ES-I3 (cell line): ENCODE measurements at regions not wholly inside any gene's neighbourhood (a gene's known extent, or its start where the extent isn't known, plus 50 kb on each side); places are given as distances from the start of the nearest gene placed in this dataset.

Source experiments
- H3K36me3 ChIP-seq: 2 replicates; pipeline ENCODE4 v1.6.1; 2013; ENCODE audit warnings: mild to moderate bottlenecking, low read length, control low read depth, moderate library complexity; ENCODE audit not compliant: insufficient read depth
- H3K4me1 ChIP-seq: 2 replicates; pipeline ENCODE4 v1.6.1; 2013; ENCODE audit warnings: mild to moderate bottlenecking, control low read depth, low read length; ENCODE audit not compliant: insufficient read depth
- H3K9ac ChIP-seq: 2 replicates; pipeline ENCODE4 v1.6.1; 2013; ENCODE audit warnings: low read depth, mild to moderate bottlenecking, low read length, moderate library complexity
- H3K9me3 ChIP-seq: 2 replicates; pipeline ENCODE4 v1.6.1; 2013; ENCODE audit warnings: mild to moderate bottlenecking, low read length, moderate library complexity; ENCODE audit not compliant: control insufficient read depth, insufficient read depth

DNA sequence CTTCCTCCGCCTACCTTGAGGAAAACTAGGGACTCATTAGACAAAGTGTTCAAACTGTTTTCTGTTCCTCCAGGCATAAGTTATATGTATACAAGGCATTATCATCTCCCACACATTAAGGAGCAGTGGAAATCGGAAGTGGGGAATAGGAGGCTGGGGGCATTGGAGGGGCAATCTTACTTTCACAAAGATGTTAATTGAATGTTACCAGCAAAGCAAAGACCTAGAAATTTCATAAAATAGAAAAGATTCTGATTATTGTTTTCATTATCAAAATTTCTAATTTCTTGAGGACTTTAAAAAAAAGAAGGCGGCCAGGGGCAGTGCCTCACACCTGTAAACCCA lies 501.7 kb upstream of the JARID2 start:
- no peaks in the 10 kb centered on the region for H3K9me3 ChIP-seq
- peaks cover 6% of the 10 kb centered on the region; the same call in 1 of the 2 replicates for H3K4me1 ChIP-seq
- H3K36me3 ChIP-seq: no peaks in the 10 kb centered on the region; the same call in 1 of the 2 replicates
- no peak overlapping the region for H3K9ac ChIP-seq

DNA sequence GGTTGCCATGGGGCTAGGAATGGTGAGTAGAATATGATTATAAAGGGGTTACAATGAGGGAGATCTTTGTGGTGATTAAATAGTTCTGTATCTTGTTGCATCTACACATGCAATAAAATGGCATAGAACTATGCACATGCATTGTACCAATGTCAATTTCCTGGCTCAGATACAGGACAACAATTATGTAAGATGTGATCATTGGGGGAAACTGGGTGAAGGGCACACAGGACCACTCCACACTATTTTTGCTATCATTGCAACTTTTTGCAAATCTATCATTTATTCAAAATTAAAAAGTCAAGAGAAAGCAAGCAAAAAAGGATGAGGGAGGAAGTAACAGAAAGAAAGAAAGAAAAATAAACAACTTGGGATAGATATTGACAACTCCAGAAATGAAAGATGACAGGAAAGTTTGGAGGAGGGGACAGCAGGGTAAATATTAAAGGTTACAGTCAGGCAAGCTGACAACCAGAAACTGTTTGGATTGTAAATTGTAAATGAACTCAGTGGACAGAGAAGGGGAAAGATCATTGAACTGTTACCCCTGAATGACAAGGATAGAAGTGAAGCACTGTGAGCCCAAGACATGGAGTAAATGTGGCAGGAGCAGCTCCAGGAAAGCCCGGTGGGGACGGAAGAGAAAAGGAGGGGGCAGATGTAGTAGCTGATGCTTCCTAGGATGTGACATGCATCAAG lies 499.6 kb upstream of the JARID2 start:
- no peaks in the 10 kb centered on the region; the same call in 1 of the 2 replicates for H3K36me3 ChIP-seq
- H3K9me3 ChIP-seq: no peaks in the 10 kb centered on the region
- no peak overlapping the region for H3K9ac ChIP-seq
- H3K4me1 ChIP-seq: peaks cover 6% of the 10 kb centered on the region; the same call in 1 of the 2 replicates

GRCh38 chr6:14747881-14748520 lies 497.9 kb upstream of the JARID2 start:
- Histone ChIP-seq H3K9ac (no peak overlapping the region), H3K9me3 (no peaks in the 10 kb centered on the region), H3K36me3 (no peaks in the 10 kb centered on the region; the same call in 1 of the 2 replicates), H3K4me1 (peaks cover 6% of the 10 kb centered on the region; the same call in 1 of the 2 replicates)

DNA sequence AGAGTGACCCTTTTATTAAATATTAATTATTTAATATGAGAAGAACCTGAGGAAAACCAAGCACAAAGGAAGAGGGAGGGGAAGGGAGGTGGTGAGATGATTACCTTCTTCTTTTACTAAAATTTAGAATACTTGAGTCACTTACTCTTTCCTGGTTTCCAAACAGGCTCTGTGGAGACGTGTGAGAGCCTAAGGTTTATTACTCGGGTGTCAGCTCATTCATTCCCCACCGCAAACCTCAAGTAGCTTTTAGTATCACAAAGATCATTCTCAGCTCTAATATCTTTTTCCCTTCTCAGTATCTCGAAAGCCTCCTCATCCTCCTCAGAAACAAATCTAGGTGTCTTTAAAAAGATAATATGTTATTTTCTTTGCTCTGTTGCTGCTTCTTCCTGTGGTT lies 497.2 kb upstream of the JARID2 start:
- Histone ChIP-seq H3K36me3 (no peaks in the 10 kb centered on the region; the same call in 1 of the 2 replicates), H3K9ac (no peak overlapping the region), H3K9me3 (no peaks in the 10 kb centered on the region), H3K4me1 (peaks cover 2% of the 10 kb centered on the region; the same call in 1 of the 2 replicates)

DNA sequence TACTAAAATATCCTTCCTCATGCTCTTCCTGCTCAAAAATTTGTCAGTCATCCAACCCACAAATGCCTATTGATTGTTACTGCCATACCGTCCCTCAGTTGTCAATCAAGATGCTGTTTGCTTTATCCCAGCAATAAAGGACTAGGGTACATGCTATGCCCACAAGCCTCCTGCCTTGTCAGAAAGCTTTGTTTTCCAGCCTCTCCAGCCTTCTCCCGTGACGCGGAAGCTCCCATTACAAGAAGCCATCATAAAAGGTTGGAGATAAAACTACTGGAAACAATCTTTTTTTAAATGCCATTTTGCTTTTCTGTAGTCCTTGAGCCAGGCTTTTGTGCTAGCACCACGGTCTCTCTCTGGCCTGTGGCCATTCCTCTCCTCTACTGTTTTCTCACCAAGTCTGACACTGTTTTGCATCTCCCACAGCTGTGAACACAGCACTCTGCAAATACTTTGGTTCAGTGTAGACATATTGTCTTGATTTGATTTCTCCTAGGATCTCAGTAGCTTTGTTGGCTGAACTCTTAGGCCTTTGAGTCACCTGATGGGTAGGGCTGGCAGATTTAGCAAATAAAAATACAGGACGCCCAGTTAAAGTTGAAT lies 495.7 kb upstream of the JARID2 start:
- H3K9ac ChIP-seq: no peak overlapping the region
- H3K36me3 ChIP-seq: no peaks in the 10 kb centered on the region; the same call in 1 of the 2 replicates
- H3K9me3 ChIP-seq: no peaks in the 10 kb centered on the region
- no peaks in the 10 kb centered on the region for H3K4me1 ChIP-seq

- no peaks in the 10 kb centered on the region; the same call in 1 of the 2 replicates for H3K36me3 ChIP-seq
- H3K4me1 ChIP-seq: no peaks in the 10 kb centered on the region
- H3K9me3 ChIP-seq: no peaks in the 10 kb centered on the region
- no peak overlapping the region for H3K9ac ChIP-seq
Observed at GRCh38 chr6:14751645-14752175, 494.2 kb upstream of the JARID2 start.

GRCh38 chr6:14754751-14755513 lies 490.9 kb upstream of the JARID2 start:
- H3K9ac ChIP-seq: no peak overlapping the region
- H3K4me1 ChIP-seq: 0 out of 2 replicates have a peak, but pooled peaks cover 5% of the 10 kb centered on the region
- H3K36me3 ChIP-seq: no peaks in the 10 kb centered on the region

GRCh38 chr6:14756340-14756739 lies 489.5 kb upstream of the JARID2 start:
- 0 out of 2 replicates have a peak, but pooled peaks cover 5% of the 10 kb centered on the region for H3K4me1 ChIP-seq
- no peak overlapping the region for H3K9ac ChIP-seq
- no peaks in the 10 kb centered on the region for H3K36me3 ChIP-seq
- no peaks in the 10 kb centered on the region for H3K9me3 ChIP-seq

More at GRCh38 chr6:14754751-14755513, 490.9 kb upstream of the JARID2 start:
- H3K9me3 ChIP-seq: no peaks in the 10 kb centered on the region

DNA sequence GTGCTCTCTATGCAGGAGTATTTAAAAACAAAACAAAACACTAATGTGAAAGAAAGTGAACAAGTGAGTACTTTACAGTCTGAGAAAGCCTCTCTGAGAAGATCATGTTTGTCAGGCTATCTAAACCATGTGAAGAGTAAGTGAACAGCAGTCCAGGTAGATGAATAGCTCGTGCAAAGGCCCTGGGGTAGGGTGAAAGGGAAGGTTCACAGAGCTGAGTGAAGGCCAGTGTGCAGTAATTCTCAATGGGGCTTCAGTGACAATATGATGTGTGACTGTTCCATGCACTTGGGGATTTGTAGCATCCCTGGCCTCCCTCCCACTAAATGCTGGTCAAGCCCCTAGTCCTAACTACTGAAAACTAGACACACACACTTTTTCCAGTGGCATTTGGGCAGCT lies 488.9 kb upstream of the JARID2 start:
- Histone ChIP-seq H3K9ac (no peak overlapping the region), H3K9me3 (no peaks in the 10 kb centered on the region), H3K36me3 (no peaks in the 10 kb centered on the region), H3K4me1 (0 out of 2 replicates have a peak, but pooled peaks cover 5% of the 10 kb centered on the region)

- H3K9ac ChIP-seq: no peak overlapping the region
- H3K36me3 ChIP-seq: no peaks in the 10 kb centered on the region
- no peaks in the 10 kb centered on the region for H3K9me3 ChIP-seq
- H3K4me1 ChIP-seq: 0 out of 2 replicates have a peak, but pooled peaks cover 5% of the 10 kb centered on the region
Observed at GRCh38 chr6:14757418-14757817, 488.5 kb upstream of the JARID2 start.

DNA sequence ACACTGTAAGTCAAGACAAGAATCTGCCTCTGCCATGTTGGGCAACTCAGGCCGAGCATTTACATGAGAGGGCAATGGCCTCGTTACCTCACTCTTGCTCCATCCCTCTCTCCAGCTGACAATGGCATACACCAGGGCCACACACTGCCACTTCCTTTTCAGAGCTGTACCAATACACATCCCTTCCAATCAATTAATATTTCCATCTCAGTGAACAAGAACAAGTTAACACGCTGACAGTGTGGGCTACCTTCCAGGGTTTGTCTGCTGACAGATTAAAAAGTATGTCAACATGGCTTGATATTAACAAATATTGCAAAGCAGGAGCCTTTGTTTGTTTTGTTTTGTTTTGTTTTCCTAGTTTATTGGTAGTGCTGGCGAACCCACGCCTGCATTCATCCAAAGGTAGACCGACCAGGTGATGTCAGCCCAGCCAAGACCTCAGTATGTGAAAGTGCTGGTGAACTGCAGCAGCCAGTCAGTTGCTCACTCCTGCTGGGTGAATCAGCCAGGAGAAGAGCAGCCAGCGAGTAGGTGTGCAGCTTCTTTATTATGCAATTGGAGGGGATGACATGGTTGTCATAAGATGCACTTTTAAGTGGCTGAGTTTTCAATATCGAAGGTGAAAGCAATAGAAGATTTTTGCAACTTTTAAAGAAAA lies 487.3 kb upstream of the JARID2 start:
- Histone ChIP-seq H3K9ac (no peak overlapping the region), H3K4me1 (0 out of 2 replicates have a peak, but pooled peaks cover 8% of the 10 kb centered on the region), H3K36me3 (no peaks in the 10 kb centered on the region), H3K9me3 (no peaks in the 10 kb centered on the region)

- Histone ChIP-seq H3K9ac (no peak overlapping the region), H3K4me1 (0 out of 2 replicates have a peak, but pooled peaks cover 8% of the 10 kb centered on the region), H3K9me3 (no peaks in the 10 kb centered on the region), H3K36me3 (no peaks in the 10 kb centered on the region)
Observed at GRCh38 chr6:14759976-14760672, 485.7 kb upstream of the JARID2 start.

DNA sequence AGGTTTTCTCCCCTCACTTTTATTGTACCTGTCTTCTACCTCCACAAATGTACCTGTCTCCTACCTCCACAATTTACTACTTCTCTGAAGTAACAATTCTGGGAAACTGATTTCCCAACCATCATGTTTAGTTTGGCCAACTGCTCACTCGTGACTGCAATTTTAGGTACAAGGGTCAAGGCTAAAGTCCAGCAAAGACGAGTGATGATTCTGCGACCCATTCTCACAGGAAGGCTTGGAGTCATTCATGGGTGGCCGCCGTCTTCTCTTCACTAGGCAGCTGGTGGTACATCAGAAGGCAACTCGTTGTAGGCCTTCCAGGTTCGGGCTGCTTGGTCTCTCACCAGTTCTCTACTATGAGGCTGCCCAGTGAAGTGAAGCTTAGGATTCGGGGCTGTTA lies 483.8 kb upstream of the JARID2 start:
- H3K4me1 ChIP-seq: 0 out of 2 replicates have a peak, but pooled peaks cover 8% of the 10 kb centered on the region
- no peaks in the 10 kb centered on the region for H3K9me3 ChIP-seq
- H3K9ac ChIP-seq: no peak overlapping the region
- H3K36me3 ChIP-seq: no peaks in the 10 kb centered on the region
